PC-3 (cell line): ENCODE measurements at regions not wholly inside any gene's neighbourhood (a gene's known extent, or its start where the extent isn't known, plus 50 kb on each side); places are given as distances from the start of the nearest gene placed in this dataset.

ENCODE experiments used
- ATAC-seq: fragments of 200-7000 bp; cut with Tn5 transposase; 2 replicates; pipeline ENCODE4 v1.9.1; 2020; ENCODE audit warnings: mild to moderate bottlenecking, moderate library complexity
- BruUV-seq: library from RNA; stranded (reverse); fragments of 400-500 nt; replicated peaks from 2 replicates; lab custom pipeline; 2021; lab: Mats Ljungman, UMichigan
- CTCF ChIA-PET: fragments of 300-600 bp; sonication (Branson Sonifier 250); formaldehyde crosslinking; loops from one replicate; lab custom pipeline; 2022; ENCODE audit warnings: antibody characterized with exemption; lab: Charles Lee
- POLR2A ChIA-PET: fragments of 300-600 bp; sonication (Branson Sonifier 250); formaldehyde crosslinking; loops from one replicate; lab custom pipeline; 2022; ENCODE audit warnings: antibody characterized with exemption; ENCODE audit not compliant: unreplicated experiment; lab: Charles Lee
- DNase-seq: peaks from one replicate; pipeline ENCODE4 v3.0.0-alpha.2; 2015
- H2AFZ ChIP-seq: fragments of 300-600 bp; sonication (generic); 2 replicates; pipeline ENCODE4 v1.6.0; 2016; ENCODE audit warnings: antibody characterized with exemption, low read length
- H3F3A ChIP-seq: fragments of 300-600 bp; sonication (generic); one replicate; pipeline ENCODE4 v1.6.0; 2017; ENCODE audit warnings: antibody characterized with exemption, low read length, control low read depth, mild to moderate bottlenecking; ENCODE audit not compliant: unreplicated experiment
- H3K27ac ChIP-seq: fragments of 300-600 bp; sonication (generic); 2 replicates; pipeline ENCODE4 v1.5.1; 2016; ENCODE audit warnings: mild to moderate bottlenecking, low read length
- H3K27me3 ChIP-seq: fragments of 300-600 bp; sonication (generic); 2 replicates; pipeline ENCODE4 v1.6.1; 2016; ENCODE audit warnings: low read length, mixed read lengths
- H3K36me3 ChIP-seq: fragments of 300-600 bp; sonication (generic); 2 replicates; pipeline ENCODE4 v1.6.1; 2016; ENCODE audit warnings: low read depth, mixed run types, low read length, mixed read lengths
- H3K4me1 ChIP-seq: fragments of 300-600 bp; sonication (generic); 2 replicates; pipeline ENCODE4 v1.5.1; 2016; ENCODE audit warnings: low read length; ENCODE audit not compliant: insufficient read depth
- H3K4me2 ChIP-seq: fragments of 300-600 bp; sonication (generic); 2 replicates; pipeline ENCODE4 v1.6.0; 2016; ENCODE audit warnings: low read length
- H3K4me3 ChIP-seq: fragments of 300-600 bp; sonication (generic); 2 replicates; pipeline ENCODE4 v1.5.1; 2016; ENCODE audit warnings: mild to moderate bottlenecking, low read length, mixed read lengths
- H3K79me2 ChIP-seq: fragments of 300-600 bp; sonication (generic); 2 replicates; pipeline ENCODE4 v1.6.1; 2017; ENCODE audit warnings: low read length, mixed read lengths
- H3K9ac ChIP-seq: fragments of 300-600 bp; sonication (generic); 2 replicates; pipeline ENCODE4 v1.6.0; 2016; ENCODE audit warnings: mild to moderate bottlenecking, low read length
- H3K9me2 ChIP-seq: fragments of 300-600 bp; sonication (generic); replicated peaks from 2 replicates; pipeline ENCODE4 v1.6.1; 2016; ENCODE audit warnings: mixed run types, low read length, mixed read lengths
- H3K9me3 ChIP-seq: fragments of 300-600 bp; sonication (generic); 2 replicates; pipeline ENCODE4 v1.6.1; 2016; ENCODE audit warnings: low read length, mixed read lengths
- H4K20me1 ChIP-seq: fragments of 300-600 bp; sonication (generic); 2 replicates; pipeline ENCODE4 v1.6.1; 2016; ENCODE audit warnings: low read length, mixed read lengths
- EZH2 ChIP-seq: fragments of 300-600 bp; sonication (generic); IDR thresholded peaks from one replicate; pipeline ENCODE4 v1.6.1; 2017; ENCODE audit warnings: antibody characterized with exemption, mild to moderate bottlenecking, low read length; ENCODE audit not compliant: unreplicated experiment
- EZH2phosphoT487 ChIP-seq: fragments of 300-600 bp; sonication (generic); IDR thresholded peaks from 2 replicates; pipeline ENCODE4 v1.6.1; 2018; ENCODE audit warnings: mild to moderate bottlenecking, antibody characterized with exemption, low read length, borderline replicate concordance
- intact Hi-C: fragments of 100-400 bp; cut with micrococcal nuclease; formaldehyde crosslinking; loops from 2 replicates; pipeline ENCODE4 v1.9.0; 2023
- TF ChIP-seq, protein P1 (sequence below): fragments of 300-600 bp; sonication (generic); conservative IDR thresholded peaks from 2 replicates; pipeline ENCODE4 v1.5.1; 2017; ENCODE audit warnings: antibody characterized with exemption, low read depth, mild to moderate bottlenecking, low read length

DNA sequence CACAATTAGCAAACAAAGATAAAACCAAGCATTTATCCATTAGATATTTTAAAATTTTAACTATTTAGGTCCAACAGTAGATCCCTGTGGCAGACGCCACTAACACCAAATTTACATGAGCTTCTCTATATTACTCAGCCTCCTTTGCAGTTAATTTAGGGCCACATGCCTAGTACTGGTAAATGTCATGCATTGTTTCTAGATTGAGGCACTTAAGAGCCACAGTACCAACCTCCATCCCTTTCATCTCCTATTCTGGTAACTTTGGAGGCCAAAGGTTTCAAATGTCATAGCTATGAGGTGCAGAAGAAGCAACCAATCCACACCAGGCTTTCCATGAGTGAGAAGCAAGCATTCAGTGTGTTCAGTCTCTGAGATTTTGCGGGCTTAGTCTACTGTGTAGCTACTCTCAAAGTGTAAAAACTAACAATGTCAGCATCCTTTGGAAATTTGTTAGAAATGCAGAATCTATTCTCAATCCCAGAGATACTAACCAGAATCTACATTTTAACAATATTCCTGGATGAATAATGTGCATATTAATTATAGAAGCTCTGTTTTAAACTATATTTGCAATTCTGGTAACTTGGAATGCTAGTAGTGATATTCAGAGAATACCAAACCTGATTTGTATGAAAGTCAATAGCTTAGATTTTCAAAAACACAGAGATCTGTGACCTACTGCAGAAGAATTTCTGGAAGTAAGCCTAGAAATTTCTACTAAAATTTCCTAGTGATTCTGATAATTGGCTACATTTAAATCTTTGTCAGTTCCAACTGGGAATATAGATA is 206.3 kb upstream of the CD96 start:
- DNase-seq (no peak), ATAC-seq (no peak)
- Histone ChIP-seq H3K4me2 (no peak overlapping the region), H3K4me1 (peaks cover 19% of the 10 kb centered on the region), H3K9me3 (no peaks in the 10 kb centered on the region), H3K27ac (no peak overlapping the region), H3F3A (no peaks in the 10 kb centered on the region), H3K36me3 (no peaks in the 10 kb centered on the region), H4K20me1 (no peaks in the 10 kb centered on the region), H3K27me3 (no peaks in the 10 kb centered on the region), H3K79me2 (no peaks in the 10 kb centered on the region), H3K9me2 (no peaks in the 10 kb centered on the region), H2AFZ (no peak overlapping the region), H3K9ac (no peak overlapping the region), H3K4me3 (no peak overlapping the region)
- intact Hi-C loops: loop anchor here (5.0 to 10.0 kb wide), 3 partner anchors 123 to 1603 kb away; no protein-coding TSS in a partner anchor
- CTCF ChIA-PET: no interaction called here
- POLR2A ChIA-PET: no interaction called here
- BruUV-seq: no TSS peak
- TF ChIP-seq EZH2: no peak
- TF ChIP-seq EZH2phosphoT487: no peak
- TF ChIP-seq, protein P1, sequence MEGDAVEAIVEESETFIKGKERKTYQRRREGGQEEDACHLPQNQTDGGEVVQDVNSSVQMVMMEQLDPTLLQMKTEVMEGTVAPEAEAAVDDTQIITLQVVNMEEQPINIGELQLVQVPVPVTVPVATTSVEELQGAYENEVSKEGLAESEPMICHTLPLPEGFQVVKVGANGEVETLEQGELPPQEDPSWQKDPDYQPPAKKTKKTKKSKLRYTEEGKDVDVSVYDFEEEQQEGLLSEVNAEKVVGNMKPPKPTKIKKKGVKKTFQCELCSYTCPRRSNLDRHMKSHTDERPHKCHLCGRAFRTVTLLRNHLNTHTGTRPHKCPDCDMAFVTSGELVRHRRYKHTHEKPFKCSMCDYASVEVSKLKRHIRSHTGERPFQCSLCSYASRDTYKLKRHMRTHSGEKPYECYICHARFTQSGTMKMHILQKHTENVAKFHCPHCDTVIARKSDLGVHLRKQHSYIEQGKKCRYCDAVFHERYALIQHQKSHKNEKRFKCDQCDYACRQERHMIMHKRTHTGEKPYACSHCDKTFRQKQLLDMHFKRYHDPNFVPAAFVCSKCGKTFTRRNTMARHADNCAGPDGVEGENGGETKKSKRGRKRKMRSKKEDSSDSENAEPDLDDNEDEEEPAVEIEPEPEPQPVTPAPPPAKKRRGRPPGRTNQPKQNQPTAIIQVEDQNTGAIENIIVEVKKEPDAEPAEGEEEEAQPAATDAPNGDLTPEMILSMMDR: no peak

DNA sequence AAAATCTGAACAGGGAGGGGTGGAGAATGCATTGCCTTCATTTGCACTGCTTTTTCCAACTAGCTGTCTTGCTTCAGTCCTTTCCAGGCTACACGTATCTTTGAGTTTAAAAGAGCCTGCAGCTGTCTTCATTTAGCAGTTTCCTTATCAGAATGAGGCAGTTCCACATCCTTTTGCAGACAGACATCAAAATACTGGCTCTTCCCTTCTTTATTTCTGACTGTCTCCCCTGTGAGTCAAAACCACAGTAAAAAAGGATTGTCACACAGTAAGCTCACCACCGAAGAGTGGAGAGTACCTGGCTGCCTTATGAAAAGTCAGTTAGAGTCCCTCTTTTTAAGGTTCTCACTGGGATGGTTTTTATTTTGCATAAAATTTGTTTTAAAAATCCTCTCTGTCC is 205.5 kb upstream of the CD96 start:
- intact Hi-C loops: loop anchor here (5.0 to 10.0 kb wide), 3 partner anchors 124 to 1604 kb away; no protein-coding TSS in a partner anchor
- Histone ChIP-seq H3K4me2 (no peak overlapping the region), H3K9me2 (no peaks in the 10 kb centered on the region), H3K9me3 (no peaks in the 10 kb centered on the region), H3K4me1 (peaks cover 19% of the 10 kb centered on the region), H3K36me3 (no peaks in the 10 kb centered on the region), H3K4me3 (no peak overlapping the region), H3K27me3 (no peaks in the 10 kb centered on the region), H3K9ac (no peak overlapping the region), H2AFZ (peak overlapping the region; percentile 2; the same call in 1 of the 2 replicates), H3F3A (no peaks in the 10 kb centered on the region), H3K27ac (no peak overlapping the region), H3K79me2 (no peaks in the 10 kb centered on the region), H4K20me1 (no peaks in the 10 kb centered on the region)
- TF ChIP-seq, protein P1: no peak
- no peak for TF ChIP-seq EZH2phosphoT487
- TF ChIP-seq EZH2: no peak
- no peak for ATAC-seq
- peak; percentile 22 for DNase-seq
- ChIA-PET POLR2A (no interaction called here), CTCF (no interaction called here)
- no TSS peak for BruUV-seq
